Activated naive CD4-positive, alpha-beta T cell treated with anti-CD3 and anti-CD28 coated beads, Interleukin-2, amount 50 U/mL, for 24 hours (primary cell): ENCODE measurements at regions not wholly inside any gene's neighbourhood (a gene's known extent, or its start where the extent isn't known, plus 50 kb on each side); places are given as distances from the start of the nearest gene placed in this dataset.
"Not testable (repeated sequence)": the region's sequence is repeated elsewhere in the genome, so short reads cannot be mapped to it uniquely, and the experiment has no call there.

Experiments
- H3K27ac Mint-ChIP-seq: one replicate; pipeline ENCODE4 v1.8.0; 2021; ENCODE audit warnings: mild to moderate bottlenecking, mixed read lengths
- H3K27me3 Mint-ChIP-seq: one replicate; pipeline ENCODE4 v1.8.0; 2021; ENCODE audit warnings: mixed read lengths
- H3K36me3 Mint-ChIP-seq: one replicate; pipeline ENCODE4 v1.8.0; 2021; ENCODE audit warnings: mixed read lengths
- H3K4me1 Mint-ChIP-seq: one replicate; pipeline ENCODE4 v1.8.0; 2021; ENCODE audit warnings: mixed read lengths
- H3K4me3 Mint-ChIP-seq: one replicate; pipeline ENCODE4 v1.8.0; 2021; ENCODE audit warnings: mild to moderate bottlenecking, mixed read lengths
- H3K9me3 Mint-ChIP-seq: one replicate; pipeline ENCODE4 v1.8.0; 2021; ENCODE audit warnings: mixed read lengths

DNA sequence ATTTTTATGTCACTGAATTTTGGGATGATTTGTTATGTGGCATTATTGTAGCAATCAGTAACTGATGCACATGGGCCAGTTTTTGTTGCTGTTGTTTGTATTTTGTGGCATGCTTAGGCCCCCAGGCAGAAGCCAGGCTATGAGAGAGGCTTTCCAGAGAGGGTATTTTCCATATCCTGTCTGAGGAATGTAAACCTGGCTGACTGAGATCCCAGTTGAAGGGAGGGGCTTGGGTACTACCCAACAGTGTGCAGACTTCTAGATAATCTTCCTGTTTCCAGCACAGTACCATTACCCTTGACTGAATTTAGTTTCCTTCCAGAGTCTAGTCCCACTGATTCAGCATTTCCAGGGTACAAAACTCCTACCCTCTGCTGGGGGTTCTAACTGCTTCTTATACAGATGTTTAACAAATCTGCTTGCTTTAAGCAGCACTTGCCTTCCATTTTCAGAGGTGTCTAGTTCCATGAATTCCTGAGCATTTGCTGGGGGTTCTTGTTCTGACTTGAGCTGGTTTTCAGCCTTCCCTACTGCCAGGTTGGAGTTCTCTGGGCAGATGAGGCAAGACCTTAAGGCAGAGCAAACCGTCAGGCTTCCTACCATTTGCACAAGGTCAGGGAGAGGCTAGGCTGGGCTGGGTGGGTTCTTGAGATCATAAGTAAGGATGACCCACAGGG is 104.7 kb upstream of the EGFL6 start:
- H3K4me3 Mint-ChIP-seq = no peak overlapping the region
- H3K36me3 Mint-ChIP-seq = no peaks in the 10 kb centered on the region
- H3K9me3 Mint-ChIP-seq = no peaks in the 10 kb centered on the region

DNA sequence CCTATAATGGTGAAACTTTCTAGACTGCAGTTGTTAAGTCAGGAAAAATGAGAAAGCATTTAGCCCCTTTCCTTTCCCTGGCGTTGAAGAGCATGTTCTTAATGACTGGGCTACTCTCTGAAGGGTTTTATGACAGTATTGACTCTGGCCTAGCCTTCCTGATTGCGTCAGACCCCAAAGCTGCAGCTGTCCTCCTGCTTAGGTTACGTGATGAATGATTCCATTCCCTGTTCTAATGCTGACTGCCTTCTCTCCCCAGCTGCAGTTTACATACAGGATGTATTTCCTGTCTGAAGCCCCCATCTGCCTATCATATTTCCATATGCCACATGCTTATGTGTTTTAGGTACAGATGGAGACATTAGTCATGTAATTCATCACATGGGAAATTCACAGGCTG is 105.8 kb upstream of the EGFL6 start:
- Mint-ChIP-seq H3K27me3 (no peaks in the 10 kb centered on the region), H3K27ac (no peak overlapping the region), H3K4me1 (peaks cover 8% of the 10 kb centered on the region), H3K4me3 (no peak overlapping the region), H3K36me3 (no peaks in the 10 kb centered on the region), H3K9me3 (no peaks in the 10 kb centered on the region)

More for the DNA sequence above, 104.7 kb upstream of the EGFL6 start:
- Mint-ChIP-seq H3K4me1 (peaks cover 8% of the 10 kb centered on the region), H3K27me3 (no peaks in the 10 kb centered on the region), H3K27ac (no peak overlapping the region)

DNA sequence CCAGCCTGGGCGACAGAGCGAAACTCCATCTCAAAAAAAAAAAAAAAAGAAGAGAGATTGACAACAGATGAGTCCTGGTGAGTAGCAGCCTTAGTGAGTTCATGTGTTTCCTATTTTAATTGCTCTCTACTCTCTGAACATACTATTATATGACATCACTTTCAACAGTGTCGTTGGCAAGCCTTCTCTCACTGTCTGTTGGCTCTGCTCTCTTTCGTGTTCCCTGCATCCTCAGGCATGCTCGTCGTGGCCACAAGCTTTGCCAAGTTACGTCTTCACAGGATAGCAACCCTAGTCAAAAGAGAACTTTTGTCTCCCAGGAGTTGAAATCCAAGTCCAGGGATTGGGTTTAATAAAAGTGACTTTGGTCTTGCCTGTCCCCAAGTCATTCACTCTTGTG is 117.1 kb upstream of the EGFL6 start:
- H3K4me3 Mint-ChIP-seq = no peak overlapping the region
- no peak overlapping the region for H3K27ac Mint-ChIP-seq
- no peaks in the 10 kb centered on the region for H3K36me3 Mint-ChIP-seq
- no peaks in the 10 kb centered on the region for H3K4me1 Mint-ChIP-seq
- H3K9me3 Mint-ChIP-seq = no peaks in the 10 kb centered on the region
- no peaks in the 10 kb centered on the region for H3K27me3 Mint-ChIP-seq

DNA sequence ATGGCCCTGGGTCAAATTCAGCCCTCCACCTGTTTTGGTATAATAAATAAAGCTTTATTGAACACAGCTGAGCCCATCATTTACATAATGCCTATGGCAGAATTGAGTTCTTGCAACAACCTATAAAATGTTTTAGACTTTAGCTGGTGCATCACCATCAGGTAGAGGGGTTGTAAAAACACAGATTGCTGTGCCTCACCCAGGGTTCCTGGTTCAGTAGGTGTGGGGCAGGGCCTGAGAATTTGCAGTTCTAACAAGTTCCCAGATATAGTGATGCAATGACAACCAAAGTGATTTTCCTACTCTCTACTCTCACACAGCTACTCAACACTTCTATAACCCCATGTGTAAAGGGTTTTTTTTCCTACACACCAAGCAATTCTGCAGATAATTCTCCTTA is 120.0 kb upstream of the EGFL6 start:
- Mint-ChIP-seq H3K4me1 (no peaks in the 10 kb centered on the region), H3K36me3 (no peaks in the 10 kb centered on the region)

DNA sequence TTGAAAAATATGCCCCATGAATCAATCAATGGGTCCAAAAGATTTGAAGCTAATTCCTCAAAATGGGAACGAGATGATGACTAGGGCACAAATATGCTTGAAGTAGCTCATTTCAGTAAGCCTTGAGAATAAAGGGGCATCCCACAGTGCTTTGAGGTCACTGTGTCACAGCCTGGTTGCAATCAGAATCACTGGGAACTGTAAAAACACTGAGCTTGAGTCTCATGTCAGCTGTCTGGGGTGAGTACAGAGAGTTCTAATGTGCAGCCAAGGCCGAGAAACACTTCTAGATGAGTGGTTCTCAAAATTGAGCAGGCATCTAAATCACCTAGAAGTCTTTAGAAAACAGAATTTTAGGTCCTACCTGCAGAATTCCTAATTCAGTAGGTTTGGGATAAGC is 120.5 kb upstream of the EGFL6 start:
- H3K9me3 Mint-ChIP-seq = no peaks in the 10 kb centered on the region
- no peaks in the 10 kb centered on the region for H3K27me3 Mint-ChIP-seq
- H3K4me3 Mint-ChIP-seq = no peak overlapping the region
- H3K4me1 Mint-ChIP-seq = no peaks in the 10 kb centered on the region
- H3K27ac Mint-ChIP-seq = no peak overlapping the region
- H3K36me3 Mint-ChIP-seq = no peaks in the 10 kb centered on the region

More for the DNA sequence above, 120.0 kb upstream of the EGFL6 start:
- no peaks in the 10 kb centered on the region for H3K27me3 Mint-ChIP-seq
- H3K27ac Mint-ChIP-seq = no peak overlapping the region
- H3K9me3 Mint-ChIP-seq = no peaks in the 10 kb centered on the region
- H3K4me3 Mint-ChIP-seq = no peak overlapping the region

DNA sequence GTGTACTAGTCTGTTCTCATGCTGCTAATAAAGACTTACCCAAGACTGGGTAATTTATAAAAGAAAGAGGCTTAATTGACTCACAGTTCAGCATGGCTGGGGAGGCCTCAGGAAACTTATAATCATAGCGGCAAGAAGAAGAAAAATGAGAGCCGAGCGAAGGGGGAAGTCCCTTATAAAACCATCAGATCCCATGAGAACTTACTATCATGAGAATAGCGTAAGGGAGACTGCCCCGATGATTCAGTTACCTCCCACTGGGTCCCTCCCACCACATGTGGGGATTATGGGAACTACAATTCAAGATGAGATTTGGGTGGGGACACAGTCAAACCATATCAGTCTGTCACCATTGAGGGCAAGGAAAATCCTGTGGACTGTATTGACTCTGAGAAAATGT is 121.8 kb upstream of the ATXN3L start:
- not testable (repeated sequence) for H3K27ac Mint-ChIP-seq, H3K4me1 Mint-ChIP-seq, H3K4me3 Mint-ChIP-seq, H3K9me3 Mint-ChIP-seq, H3K27me3 Mint-ChIP-seq, H3K36me3 Mint-ChIP-seq

DNA sequence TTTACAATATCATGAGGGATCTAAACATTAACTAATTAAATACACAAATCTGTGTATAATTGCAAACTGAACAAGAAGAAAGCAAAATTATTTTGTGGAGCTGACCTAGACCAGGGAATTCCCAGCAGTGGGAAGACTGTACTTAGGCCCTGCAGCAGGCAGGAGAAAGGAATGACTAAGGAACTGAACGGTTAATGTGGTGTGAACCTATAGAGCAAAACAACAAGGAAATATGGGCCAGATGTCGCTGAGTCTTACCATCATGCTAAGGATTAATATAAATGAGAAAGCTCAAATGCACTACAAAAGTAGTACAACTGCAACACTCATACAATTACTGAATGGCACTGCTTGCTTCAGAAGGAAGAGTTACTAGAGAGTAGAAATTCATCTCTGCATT is 120.3 kb upstream of the ATXN3L start:
- Mint-ChIP-seq H3K4me3 (no peak overlapping the region), H3K9me3 (no peaks in the 10 kb centered on the region), H3K27me3 (no peaks in the 10 kb centered on the region), H3K27ac (no peak overlapping the region), H3K4me1 (no peaks in the 10 kb centered on the region), H3K36me3 (no peaks in the 10 kb centered on the region)

DNA sequence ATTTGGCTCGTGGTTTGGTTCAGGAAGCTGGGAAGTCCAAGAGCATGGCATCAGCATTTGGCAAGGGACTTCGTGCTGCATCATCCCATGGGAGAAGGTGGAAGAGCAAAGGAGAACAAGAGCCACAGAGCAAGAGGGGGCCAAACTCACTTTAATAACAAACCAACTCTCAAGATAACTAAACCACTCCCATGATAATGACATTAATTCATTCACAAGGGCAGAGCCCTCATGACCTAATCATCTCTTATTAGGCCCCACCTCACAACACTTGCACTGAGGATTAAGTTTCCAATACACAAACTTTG is 113.4 kb upstream of the ATXN3L start:
- H3K27me3 Mint-ChIP-seq = no peaks in the 10 kb centered on the region
- H3K9me3 Mint-ChIP-seq = no peaks in the 10 kb centered on the region
- H3K4me3 Mint-ChIP-seq = no peak overlapping the region
- H3K27ac Mint-ChIP-seq = no peak overlapping the region
- no peaks in the 10 kb centered on the region for H3K36me3 Mint-ChIP-seq
- peaks cover 3% of the 10 kb centered on the region for H3K4me1 Mint-ChIP-seq

DNA sequence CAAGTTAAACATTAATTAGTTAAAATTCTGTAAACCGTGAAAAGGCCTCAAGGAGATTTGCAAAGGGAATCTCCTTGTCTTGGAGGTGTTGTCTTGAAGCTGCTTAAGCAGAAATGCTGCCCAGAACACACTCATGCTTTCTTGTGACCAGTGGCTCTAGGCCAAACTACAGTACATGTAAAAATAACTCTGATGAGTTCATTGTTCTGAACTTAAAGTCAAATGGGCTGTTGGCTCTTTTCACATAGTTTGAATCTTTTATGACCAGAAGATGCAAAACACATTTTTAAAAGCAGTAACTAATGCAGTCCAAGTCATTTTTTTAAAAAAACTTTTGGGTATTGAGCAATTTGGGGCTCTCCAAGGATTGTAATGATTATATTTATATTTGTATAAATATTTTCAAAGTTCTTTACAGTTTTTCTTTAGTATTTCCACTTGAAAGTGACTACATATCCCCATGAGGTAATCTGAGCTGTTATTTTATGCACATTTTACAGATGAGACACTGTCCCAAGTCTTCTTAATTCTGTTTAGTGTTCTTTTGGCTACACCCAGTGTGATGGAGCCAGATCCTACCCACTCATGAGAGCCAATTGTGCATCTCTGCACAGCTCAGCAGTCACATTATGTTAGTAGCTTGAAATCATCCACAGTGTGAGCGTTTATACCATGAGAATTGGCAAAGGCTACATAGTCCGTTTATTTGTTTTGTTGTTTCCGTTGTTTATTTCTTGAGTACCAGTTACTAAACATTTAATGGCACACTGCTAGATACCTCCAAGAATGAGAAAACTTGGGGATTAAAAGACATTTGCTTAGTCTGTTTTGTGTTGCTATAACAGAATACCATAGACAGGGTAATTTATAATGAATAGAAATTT is 112.8 kb upstream of the ATXN3L start:
- Mint-ChIP-seq H3K36me3 (no peaks in the 10 kb centered on the region), H3K27me3 (no peaks in the 10 kb centered on the region), H3K27ac (no peak overlapping the region), H3K4me1 (peaks cover 9% of the 10 kb centered on the region), H3K9me3 (no peaks in the 10 kb centered on the region), H3K4me3 (no peak overlapping the region)

DNA sequence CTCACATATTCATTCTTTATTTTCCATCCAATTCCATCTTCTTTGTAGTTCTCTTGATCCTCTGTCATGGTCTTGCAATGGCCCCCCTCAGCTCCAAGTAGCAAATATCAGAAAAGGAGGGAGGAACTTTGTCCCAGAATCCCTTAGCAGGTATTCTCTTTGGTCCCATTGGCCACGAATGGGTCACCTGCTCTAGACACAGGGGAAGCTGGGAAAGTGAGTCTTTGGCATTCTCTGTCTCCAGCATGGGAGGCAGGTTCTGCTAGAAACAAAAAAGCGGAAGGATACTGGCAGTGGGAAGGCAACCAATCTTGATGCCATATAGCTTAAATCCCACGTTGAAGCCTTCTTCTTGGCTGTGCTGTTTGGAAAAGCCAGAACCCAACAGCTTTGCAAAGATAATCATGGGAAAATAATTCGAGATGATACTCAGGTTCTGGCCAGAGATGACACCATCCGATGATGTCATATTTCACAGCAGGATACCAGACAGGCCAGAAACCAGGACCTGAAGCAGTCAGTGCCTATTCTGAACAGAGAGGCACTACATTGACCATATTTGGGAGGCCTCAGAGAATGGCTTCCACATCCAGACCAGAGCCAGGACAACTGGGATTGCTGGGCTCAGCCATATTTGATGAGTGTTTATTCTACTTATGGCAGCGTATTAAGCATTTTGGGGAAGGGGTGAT is 110.4 kb upstream of the ATXN3L start:
- Mint-ChIP-seq H3K27ac (no peak overlapping the region), H3K4me1 (peaks cover 11% of the 10 kb centered on the region), H3K36me3 (no peaks in the 10 kb centered on the region), H3K4me3 (no peak overlapping the region), H3K9me3 (no peaks in the 10 kb centered on the region), H3K27me3 (no peaks in the 10 kb centered on the region)

DNA sequence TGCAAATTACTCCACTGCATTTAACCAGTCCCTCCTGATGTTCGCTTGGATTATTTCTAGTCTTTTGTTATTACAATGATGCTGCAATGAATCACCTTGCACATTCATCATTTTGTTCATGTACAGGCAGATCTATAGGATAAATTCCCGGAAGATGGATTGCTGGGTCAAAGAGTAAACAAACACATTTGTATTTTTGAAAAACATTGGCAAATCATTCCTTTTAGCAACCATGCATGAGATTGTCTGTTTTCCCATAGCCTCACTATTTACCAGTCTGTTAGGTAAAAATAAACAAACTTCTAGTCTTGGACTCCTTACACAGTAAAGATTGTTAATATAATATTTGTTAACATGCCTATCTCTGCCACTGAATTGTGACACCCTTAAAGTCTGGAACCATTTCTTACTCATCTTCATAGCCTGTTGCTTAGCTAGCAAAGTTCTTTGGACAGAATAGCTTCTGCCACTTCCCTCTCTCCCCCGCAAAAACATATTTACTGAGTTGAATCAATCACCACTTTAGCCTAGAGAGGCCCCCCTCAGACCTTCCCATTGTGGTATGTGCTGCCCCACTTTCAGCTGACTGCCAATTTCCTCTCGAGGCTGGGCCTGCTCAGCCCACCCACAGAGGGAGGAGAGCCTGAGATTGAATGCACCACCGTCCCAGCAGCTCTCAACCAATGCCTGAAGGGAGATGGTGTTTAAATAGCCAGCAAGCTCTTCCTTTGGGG is 108.4 kb upstream of the ATXN3L start:
- Mint-ChIP-seq H3K27me3 (no peaks in the 10 kb centered on the region), H3K4me3 (no peak overlapping the region), H3K27ac (no peak overlapping the region), H3K9me3 (no peaks in the 10 kb centered on the region), H3K36me3 (no peaks in the 10 kb centered on the region), H3K4me1 (peaks cover 11% of the 10 kb centered on the region)

DNA sequence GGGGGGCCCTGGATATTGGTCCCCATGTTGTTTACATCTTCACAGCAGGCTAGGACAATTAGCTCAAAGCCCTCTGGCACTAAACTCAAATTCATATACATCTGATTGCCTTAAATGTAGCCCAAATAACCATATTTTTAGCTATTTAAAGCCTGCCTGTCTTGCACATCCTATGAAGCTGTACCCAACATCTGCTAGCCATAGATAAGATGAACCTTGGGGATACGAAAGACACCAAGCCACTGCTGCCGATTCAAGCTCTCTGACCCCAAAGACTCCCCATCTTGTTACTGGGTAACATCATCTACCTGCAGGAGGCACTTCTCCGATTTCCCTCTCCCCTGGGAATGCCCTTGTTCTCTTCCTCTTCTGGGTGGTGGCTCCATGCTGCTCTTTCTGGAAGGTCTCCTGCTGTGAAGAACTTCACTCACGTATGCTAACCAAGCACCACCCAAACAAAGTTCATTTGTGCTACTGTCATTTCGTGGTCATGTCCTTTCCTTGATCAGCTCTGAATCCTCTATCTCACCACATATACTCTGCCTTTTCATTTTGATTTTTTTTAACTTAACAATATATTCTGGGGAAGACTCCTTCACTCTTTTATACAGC is 107.7 kb upstream of the ATXN3L start:
- H3K4me3 Mint-ChIP-seq = no peak overlapping the region
- no peak overlapping the region for H3K27ac Mint-ChIP-seq
- H3K27me3 Mint-ChIP-seq = no peaks in the 10 kb centered on the region
- H3K9me3 Mint-ChIP-seq = no peaks in the 10 kb centered on the region
- peaks cover 11% of the 10 kb centered on the region for H3K4me1 Mint-ChIP-seq
- no peaks in the 10 kb centered on the region for H3K36me3 Mint-ChIP-seq

DNA sequence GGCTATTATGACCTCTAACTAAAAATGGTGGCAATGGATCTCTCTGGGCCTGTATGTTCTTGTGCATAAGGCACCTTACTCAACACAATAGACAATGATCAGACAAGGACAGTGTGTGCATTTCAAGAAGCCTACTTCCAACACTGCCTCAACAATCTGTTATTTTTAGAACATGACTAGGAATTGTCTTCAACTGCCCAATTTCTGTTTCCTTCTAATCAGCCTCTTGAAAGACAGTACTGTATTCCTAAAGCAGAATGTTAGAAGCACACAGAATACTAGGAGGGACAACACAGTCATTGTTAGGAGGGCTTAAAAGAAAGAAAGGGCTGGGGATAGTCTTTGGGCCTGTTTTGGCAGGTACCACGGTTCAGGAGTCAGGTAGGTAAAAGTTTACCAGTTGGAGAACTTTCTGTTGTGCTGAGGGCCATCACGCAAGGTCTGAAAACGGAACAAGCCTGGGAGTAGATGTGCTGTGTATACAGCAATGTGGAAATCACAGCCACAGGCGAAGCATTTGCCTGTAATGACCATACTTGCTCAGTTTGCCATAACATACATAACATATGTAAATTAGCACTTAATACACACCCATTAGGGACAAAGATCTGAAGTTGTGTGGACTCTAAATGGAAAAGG is 100.8 kb upstream of the ATXN3L start:
- Mint-ChIP-seq H3K4me3 (no peak overlapping the region), H3K27ac (no peak overlapping the region), H3K36me3 (no peaks in the 10 kb centered on the region), H3K4me1 (peaks cover 7% of the 10 kb centered on the region), H3K27me3 (no peaks in the 10 kb centered on the region), H3K9me3 (no peaks in the 10 kb centered on the region)

DNA sequence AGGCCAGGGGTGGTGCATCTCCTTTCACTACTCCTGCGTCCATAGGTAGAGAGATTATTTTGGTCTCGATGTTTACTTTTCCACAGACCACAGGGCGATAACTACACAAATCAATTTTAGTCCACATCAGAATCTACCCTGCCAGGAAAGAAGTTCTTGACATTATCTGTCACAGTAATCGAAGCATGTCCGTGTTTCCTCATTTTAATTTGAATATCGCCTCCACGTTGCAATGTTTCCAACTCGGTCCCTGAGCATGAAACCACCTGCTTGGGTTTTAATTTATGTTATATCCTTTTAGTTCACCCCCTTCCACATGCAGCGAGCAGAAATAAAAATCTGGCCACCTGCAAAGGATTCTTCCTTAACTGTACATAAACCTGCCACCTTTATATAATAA is 100.1 kb upstream of the ATXN3L start:
- peaks cover 7% of the 10 kb centered on the region for H3K4me1 Mint-ChIP-seq
- no peak overlapping the region for H3K4me3 Mint-ChIP-seq
- no peaks in the 10 kb centered on the region for H3K36me3 Mint-ChIP-seq
- H3K27me3 Mint-ChIP-seq = no peaks in the 10 kb centered on the region
- H3K27ac Mint-ChIP-seq = no peak overlapping the region
- no peaks in the 10 kb centered on the region for H3K9me3 Mint-ChIP-seq

DNA sequence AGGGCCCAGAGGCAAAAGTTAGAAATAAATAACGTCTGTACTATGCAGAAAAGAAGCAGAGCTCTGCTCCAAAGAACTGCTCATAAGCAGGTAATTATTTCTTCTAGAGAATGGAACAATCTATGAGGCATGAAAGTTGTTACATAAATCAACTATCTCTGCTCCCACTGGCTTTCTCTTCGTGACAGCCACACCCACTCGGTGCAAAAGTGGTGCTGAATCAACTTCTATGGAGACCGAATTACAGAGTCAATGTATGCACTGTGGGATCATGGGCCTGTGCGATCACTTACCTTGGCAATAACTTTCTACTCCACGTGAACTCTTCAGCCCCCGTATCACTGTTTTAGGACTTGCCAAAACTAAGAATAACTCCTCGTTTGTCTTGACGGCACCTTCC is 99.4 kb upstream of the ATXN3L start:
- peaks cover 7% of the 10 kb centered on the region for H3K4me1 Mint-ChIP-seq
- no peaks in the 10 kb centered on the region for H3K9me3 Mint-ChIP-seq
- no peak overlapping the region for H3K4me3 Mint-ChIP-seq
- H3K27ac Mint-ChIP-seq = no peak overlapping the region
- H3K36me3 Mint-ChIP-seq = no peaks in the 10 kb centered on the region
- no peaks in the 10 kb centered on the region for H3K27me3 Mint-ChIP-seq
